Naive thymus-derived CD8-positive, alpha-beta T cell (primary cell): ENCODE measurements at regions not wholly inside any gene's neighbourhood (a gene's known extent, or its start where the extent isn't known, plus 50 kb on each side); places are given as distances from the start of the nearest gene placed in this dataset.
"Not testable (repeated sequence)": the region's sequence is repeated elsewhere in the genome, so short reads cannot be mapped to it uniquely, and the experiment has no call there.

Source experiments
- ATAC-seq, 2 donors: fragments of 150-1000 bp; cut with Tn5 transposase in 1 of 2; sonication (Bioruptor Pico), chemical (Tn5 transposase) in 1 of 2; 1 replicate in 1 of 2; 2 replicates in 1 of 2; pipeline ENCODE4 v1.10.0; 2021; ENCODE audit warnings: mild to moderate bottlenecking in 2 of 2, moderate library complexity in 2 of 2
- POLR2A ChIA-PET: fragments of 350-600 bp; sonication (Branson Sonifier 250); formaldehyde crosslinking; loops from one replicate; lab custom pipeline; 2021; ENCODE audit warnings: antibody characterized with exemption; lab: Charles Lee
- DNase-seq, 10 donors: peaks; one replicate each; pipeline versions ENCODE4 v3.0.0 to v3.0.0-alpha.2; 2020 to 2022
- H3K27ac Mint-ChIP-seq, 10 donors: one replicate each; pipeline ENCODE4 v1.8.0; 2020 to 2022; ENCODE audit warnings: mild to moderate bottlenecking in 10 of 10, mixed read lengths in 10 of 10, moderate library complexity in 4 of 10, inconsistent platforms in 1 of 10
- H3K27me3 Mint-ChIP-seq, 5 donors: one replicate each; pipeline ENCODE4 v1.8.0; 2021 to 2022; ENCODE audit warnings: mixed read lengths in 5 of 5
- H3K36me3 Mint-ChIP-seq, 3 donors: one replicate each; pipeline ENCODE4 v1.8.0; 2020 to 2022; ENCODE audit warnings: mixed read lengths in 3 of 3, mild to moderate bottlenecking in 2 of 3, inconsistent platforms in 1 of 3
- H3K4me1 Mint-ChIP-seq, 4 donors: one replicate each; pipeline ENCODE4 v1.8.0; 2021 to 2022; ENCODE audit warnings: mixed read lengths in 4 of 4
- H3K4me3 Mint-ChIP-seq, 10 donors: one replicate each; pipeline ENCODE4 v1.8.0; 2020 to 2022; ENCODE audit warnings: mild to moderate bottlenecking in 10 of 10, mixed read lengths in 10 of 10, moderate library complexity in 6 of 10, inconsistent platforms in 1 of 10
- H3K9me3 Mint-ChIP-seq, 9 donors: one replicate each; pipeline ENCODE4 v1.8.0; 2020 to 2022; ENCODE audit warnings: mixed read lengths in 9 of 9, mild to moderate bottlenecking in 3 of 9, inconsistent platforms in 1 of 9, moderate library complexity in 1 of 9

GRCh38 chr1:221997012-221997411 lies 255.1 kb upstream of the DUSP10 start:
- ATAC-seq, H3K27ac Mint-ChIP-seq, H3K36me3 Mint-ChIP-seq, POLR2A ChIA-PET, H3K27me3 Mint-ChIP-seq, DNase-seq, H3K9me3 Mint-ChIP-seq, H3K4me3 Mint-ChIP-seq: not testable (repeated sequence)
- H3K4me1 Mint-ChIP-seq: peaks cover 0 to 18% (median 6%) of the 10 kb centered on the region in 4 donors

GRCh38 chr1:221994939-221995338 lies 253.1 kb upstream of the DUSP10 start:
- POLR2A ChIA-PET: no interaction called here
- ATAC-seq (no peak), DNase-seq (no peak)
- Mint-ChIP-seq H3K4me3 (no peak overlapping the region), H3K4me1 (peaks cover 0 to 24% (median 6%) of the 10 kb centered on the region in 4 donors), H3K27ac (peak overlapping the region in 1 of 10 donors; percentile 57), H3K27me3 (no peaks in the 10 kb centered on the region), H3K9me3 (no peaks in the 10 kb centered on the region), H3K36me3 (no peaks in the 10 kb centered on the region)

GRCh38 chr1:221994274-221994698 lies 252.4 kb upstream of the DUSP10 start:
- POLR2A ChIA-PET: no interaction called here
- Mint-ChIP-seq H3K4me3 (no peak overlapping the region), H3K36me3 (no peaks in the 10 kb centered on the region), H3K27me3 (no peaks in the 10 kb centered on the region), H3K9me3 (no peaks in the 10 kb centered on the region), H3K27ac (no peak overlapping the region), H3K4me1 (peaks cover 0 to 24% (median 6%) of the 10 kb centered on the region in 4 donors)
- ATAC-seq (no peak), DNase-seq (no peak)

- ATAC-seq (no peak), DNase-seq (no peak)
- Mint-ChIP-seq H3K27ac (no peak overlapping the region), H3K27me3 (no peaks in the 10 kb centered on the region), H3K4me1 (peaks cover 0 to 24% (median 6%) of the 10 kb centered on the region in 4 donors), H3K36me3 (no peaks in the 10 kb centered on the region), H3K9me3 (no peaks in the 10 kb centered on the region), H3K4me3 (no peak overlapping the region)
- POLR2A ChIA-PET: no interaction called here
These were observed 251.6 kb upstream of the DUSP10 start for GRCh38 chr1:221993444-221993948.

- DNase-seq (no peak), ATAC-seq (no peak)
These were observed 250.5 kb upstream of the DUSP10 start for GRCh38 chr1:221992427-221992826.

GRCh38 chr1:221991221-221991620 lies 249.3 kb upstream of the DUSP10 start:
- Mint-ChIP-seq H3K4me3 (no peak overlapping the region), H3K4me1 (peaks cover 0 to 24% (median 6%) of the 10 kb centered on the region in 4 donors), H3K27ac (no peak overlapping the region), H3K9me3 (no peaks in the 10 kb centered on the region), H3K27me3 (peaks cover 0 to 4% (median 0%) of the 10 kb centered on the region in 5 donors), H3K36me3 (no peaks in the 10 kb centered on the region)
- ATAC-seq (no peak), DNase-seq (no peak)
- POLR2A ChIA-PET: no interaction called here

More at GRCh38 chr1:221992427-221992826, 250.5 kb upstream of the DUSP10 start:
- Mint-ChIP-seq H3K4me3 (no peak overlapping the region), H3K4me1 (peaks cover 0 to 24% (median 6%) of the 10 kb centered on the region in 4 donors), H3K36me3 (no peaks in the 10 kb centered on the region), H3K9me3 (no peaks in the 10 kb centered on the region), H3K27ac (peak overlapping the region in 1 of 10 donors; percentile 13), H3K27me3 (no peaks in the 10 kb centered on the region)
- POLR2A ChIA-PET: no interaction called here

GRCh38 chr1:221989741-221990140 lies 247.9 kb upstream of the DUSP10 start:
- Mint-ChIP-seq H3K27ac (peak overlapping the region in 1 of 10 donors; percentile 27), H3K4me3 (no peak overlapping the region), H3K27me3 (peaks cover 0 to 4% (median 0%) of the 10 kb centered on the region in 5 donors)

GRCh38 chr1:221988829-221989228 lies 246.9 kb upstream of the DUSP10 start:
- POLR2A ChIA-PET: no interaction called here
- ATAC-seq: no peak
- Mint-ChIP-seq H3K36me3 (no peaks in the 10 kb centered on the region), H3K4me1 (peaks cover 0 to 14% (median under 1%) of the 10 kb centered on the region in 4 donors), H3K27ac (no peak overlapping the region), H3K4me3 (no peak overlapping the region), H3K9me3 (no peaks in the 10 kb centered on the region), H3K27me3 (peaks cover 0 to 4% (median 1%) of the 10 kb centered on the region in 5 donors)
- DNase-seq: no peak

More at GRCh38 chr1:221989741-221990140, 247.9 kb upstream of the DUSP10 start:
- no peak for ATAC-seq
- no peak for DNase-seq
- H3K4me1 Mint-ChIP-seq: peaks cover 0 to 21% (median 4%) of the 10 kb centered on the region in 4 donors
- H3K36me3 Mint-ChIP-seq: no peaks in the 10 kb centered on the region
- no peaks in the 10 kb centered on the region for H3K9me3 Mint-ChIP-seq
- POLR2A ChIA-PET: no interaction called here

- no peak for ATAC-seq
- no peak for DNase-seq
- Mint-ChIP-seq H3K27ac (no peak overlapping the region), H3K27me3 (peaks cover 2 to 12% (median 9%) of the 10 kb centered on the region in 5 donors), H3K9me3 (no peaks in the 10 kb centered on the region), H3K4me1 (peaks cover 0 to 14% (median under 1%) of the 10 kb centered on the region in 4 donors), H3K36me3 (no peaks in the 10 kb centered on the region), H3K4me3 (no peak overlapping the region)
- POLR2A ChIA-PET: no interaction called here
These were observed 246.1 kb upstream of the DUSP10 start for GRCh38 chr1:221987860-221988520.

GRCh38 chr1:221983444-221983843 lies 241.6 kb upstream of the DUSP10 start:
- no peak for DNase-seq
- no peak overlapping the region for H3K27ac Mint-ChIP-seq
- H3K4me3 Mint-ChIP-seq: no peak overlapping the region
- no peaks in the 10 kb centered on the region for H3K4me1 Mint-ChIP-seq
- H3K27me3 Mint-ChIP-seq: peaks cover 2 to 12% (median 10%) of the 10 kb centered on the region in 5 donors
- no peaks in the 10 kb centered on the region for H3K36me3 Mint-ChIP-seq
- POLR2A ChIA-PET: no interaction called here
- no peaks in the 10 kb centered on the region for H3K9me3 Mint-ChIP-seq
- no peak for ATAC-seq

GRCh38 chr1:221981461-221981860 lies 239.6 kb upstream of the DUSP10 start:
- no peak overlapping the region for H3K4me3 Mint-ChIP-seq
- no peaks in the 10 kb centered on the region for H3K36me3 Mint-ChIP-seq
- H3K9me3 Mint-ChIP-seq: no peaks in the 10 kb centered on the region
- ATAC-seq (no peak), DNase-seq (no peak)
- POLR2A ChIA-PET: no interaction called here
- H3K4me1 Mint-ChIP-seq: no peaks in the 10 kb centered on the region
- H3K27ac Mint-ChIP-seq: no peak overlapping the region
- H3K27me3 Mint-ChIP-seq: peaks cover 2 to 12% (median 8%) of the 10 kb centered on the region in 5 donors

- DNase-seq (no peak), ATAC-seq (no peak)
- H3K4me1 Mint-ChIP-seq: no peaks in the 10 kb centered on the region
- POLR2A ChIA-PET: no interaction called here
- no peaks in the 10 kb centered on the region for H3K9me3 Mint-ChIP-seq
- H3K27me3 Mint-ChIP-seq: peaks cover 2 to 12% (median 9%) of the 10 kb centered on the region in 5 donors
- H3K36me3 Mint-ChIP-seq: no peaks in the 10 kb centered on the region
- H3K27ac Mint-ChIP-seq: peak overlapping the region in 2 of 10 donors; percentile 2 to 21
- H3K4me3 Mint-ChIP-seq: no peak overlapping the region
These were observed 237.6 kb upstream of the DUSP10 start for GRCh38 chr1:221979444-221980032.

GRCh38 chr1:221978631-221979334 lies 236.9 kb upstream of the DUSP10 start:
- DNase-seq, H3K4me3 Mint-ChIP-seq, POLR2A ChIA-PET, H3K27ac Mint-ChIP-seq, H3K4me1 Mint-ChIP-seq, H3K9me3 Mint-ChIP-seq, ATAC-seq, H3K36me3 Mint-ChIP-seq: not testable (repeated sequence)
- H3K27me3 Mint-ChIP-seq: peaks cover 2 to 12% (median 8%) of the 10 kb centered on the region in 5 donors
